Chondrocyte (in vitro differentiated cells): ENCODE measurements at regions not wholly inside any gene's neighbourhood (a gene's known extent, or its start where the extent isn't known, plus 50 kb on each side); places are given as distances from the start of the nearest gene placed in this dataset.

ENCODE experiments used
- DNase-seq: peaks from one replicate; pipeline ENCODE4 v3.0.0; 2021; ENCODE audit warnings: mixed read lengths, low spot score
- H3K27ac Mint-ChIP-seq: one replicate; pipeline ENCODE4 v1.8.0; 2021; ENCODE audit warnings: mild to moderate bottlenecking, moderate library complexity, mixed read lengths; ENCODE audit not compliant: unreplicated experiment
- H3K27me3 Mint-ChIP-seq: 2 replicates; pipeline ENCODE4 v1.8.0; 2021; ENCODE audit warnings: low read depth, mixed read lengths
- H3K36me3 Mint-ChIP-seq: 2 replicates; pipeline ENCODE4 v1.8.0; 2021; ENCODE audit warnings: low read depth, mixed read lengths
- H3K4me1 Mint-ChIP-seq: 2 replicates; pipeline ENCODE4 v1.8.0; 2021; ENCODE audit warnings: low read depth, mild to moderate bottlenecking, mixed read lengths
- H3K4me3 Mint-ChIP-seq: one replicate; pipeline ENCODE4 v1.8.0; 2021; ENCODE audit warnings: mild to moderate bottlenecking, moderate library complexity, mixed read lengths; ENCODE audit not compliant: unreplicated experiment
- H3K9me3 Mint-ChIP-seq: 2 replicates; pipeline ENCODE4 v1.8.0; 2021; ENCODE audit warnings: low read depth, mixed read lengths
- TF ChIP-seq, protein P1 (sequence below): fragments of 200-600 bp; sonication (generic); IDR thresholded peaks from 2 replicates; pipeline ENCODE4 v1.5.0; 2021; ENCODE audit warnings: antibody characterized with exemption, mild to moderate bottlenecking, moderate library complexity

DNA sequence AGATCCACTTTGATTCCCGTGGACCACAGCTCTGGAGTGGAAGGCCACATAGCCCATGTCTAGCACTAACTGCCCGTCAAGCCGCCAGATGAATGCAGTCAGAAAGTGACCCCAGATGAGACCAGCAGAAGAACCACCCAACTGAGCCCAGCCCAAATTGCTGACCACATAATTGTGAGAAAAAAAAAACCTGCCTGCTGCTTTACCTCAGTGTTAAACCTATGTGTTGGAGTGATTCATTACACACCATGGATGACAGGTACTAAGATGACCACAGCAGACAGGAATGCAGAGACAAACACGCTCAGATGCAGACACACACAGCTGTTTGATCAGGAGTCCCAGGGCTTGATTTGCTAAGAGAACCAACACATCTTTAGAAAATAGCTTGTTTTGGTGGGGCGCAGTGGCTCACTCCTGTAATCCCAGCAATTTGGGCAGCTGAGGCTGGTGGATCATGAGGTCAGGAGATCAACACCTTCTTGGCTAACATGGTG is 168.1 kb upstream of the PPP2R2D start:
- peaks cover 6% of the 10 kb centered on the region for H3K9me3 Mint-ChIP-seq
- no peaks in the 10 kb centered on the region for H3K27me3 Mint-ChIP-seq
- no peaks in the 10 kb centered on the region for H3K36me3 Mint-ChIP-seq
- no peak overlapping the region for H3K4me3 Mint-ChIP-seq
- TF ChIP-seq, protein P1, sequence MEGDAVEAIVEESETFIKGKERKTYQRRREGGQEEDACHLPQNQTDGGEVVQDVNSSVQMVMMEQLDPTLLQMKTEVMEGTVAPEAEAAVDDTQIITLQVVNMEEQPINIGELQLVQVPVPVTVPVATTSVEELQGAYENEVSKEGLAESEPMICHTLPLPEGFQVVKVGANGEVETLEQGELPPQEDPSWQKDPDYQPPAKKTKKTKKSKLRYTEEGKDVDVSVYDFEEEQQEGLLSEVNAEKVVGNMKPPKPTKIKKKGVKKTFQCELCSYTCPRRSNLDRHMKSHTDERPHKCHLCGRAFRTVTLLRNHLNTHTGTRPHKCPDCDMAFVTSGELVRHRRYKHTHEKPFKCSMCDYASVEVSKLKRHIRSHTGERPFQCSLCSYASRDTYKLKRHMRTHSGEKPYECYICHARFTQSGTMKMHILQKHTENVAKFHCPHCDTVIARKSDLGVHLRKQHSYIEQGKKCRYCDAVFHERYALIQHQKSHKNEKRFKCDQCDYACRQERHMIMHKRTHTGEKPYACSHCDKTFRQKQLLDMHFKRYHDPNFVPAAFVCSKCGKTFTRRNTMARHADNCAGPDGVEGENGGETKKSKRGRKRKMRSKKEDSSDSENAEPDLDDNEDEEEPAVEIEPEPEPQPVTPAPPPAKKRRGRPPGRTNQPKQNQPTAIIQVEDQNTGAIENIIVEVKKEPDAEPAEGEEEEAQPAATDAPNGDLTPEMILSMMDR = no peak
- no peak for DNase-seq
- H3K4me1 Mint-ChIP-seq = peaks cover 9% of the 10 kb centered on the region
- no peak overlapping the region for H3K27ac Mint-ChIP-seq

DNA sequence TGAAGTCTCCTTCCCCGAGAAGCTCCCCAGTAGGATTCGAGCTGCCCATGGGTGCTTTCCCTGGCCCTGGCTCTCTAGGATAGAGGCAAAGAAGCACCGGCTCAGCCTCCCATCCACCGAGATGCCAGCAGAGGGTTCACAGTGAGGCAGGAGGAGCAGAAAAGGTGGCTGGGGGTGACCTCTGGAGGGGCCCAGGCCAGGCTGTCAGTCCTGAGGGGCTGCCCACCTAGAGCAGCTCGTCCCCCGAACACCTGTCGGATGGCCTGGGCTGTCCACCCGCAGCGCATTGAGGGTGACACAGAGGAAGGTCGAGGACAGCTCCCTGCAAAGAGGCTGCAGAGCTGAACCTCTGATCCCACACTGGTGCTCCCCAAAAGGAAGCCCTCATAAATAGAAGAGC is 167.2 kb upstream of the PPP2R2D start:
- TF ChIP-seq, protein P1 = no peak
- Mint-ChIP-seq H3K4me1 (peaks cover 9% of the 10 kb centered on the region), H3K36me3 (no peaks in the 10 kb centered on the region), H3K4me3 (no peak overlapping the region), H3K9me3 (peaks cover 6% of the 10 kb centered on the region), H3K27ac (no peak overlapping the region), H3K27me3 (no peaks in the 10 kb centered on the region)
- DNase-seq = peak; percentile 82

DNA sequence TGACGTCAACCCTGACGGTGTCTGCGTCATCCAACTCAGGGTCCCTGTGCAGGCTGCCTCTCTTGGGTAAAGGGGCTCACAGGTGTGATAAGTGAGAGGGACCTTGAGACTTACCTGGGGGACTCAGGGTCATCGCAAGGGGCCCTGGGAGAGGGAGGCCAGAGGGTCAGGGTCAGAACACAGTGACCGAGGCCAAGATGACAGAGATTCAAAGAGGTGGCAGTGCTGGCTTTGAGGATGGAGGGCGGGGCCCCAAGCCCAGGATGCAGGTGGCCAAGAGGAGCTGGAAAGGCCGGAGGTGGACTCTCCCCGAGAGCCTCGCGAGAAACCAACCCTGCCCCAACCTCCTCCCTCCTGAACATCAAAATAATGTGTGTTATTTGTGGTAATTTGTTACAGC is 165.2 kb upstream of the PPP2R2D start:
- TF ChIP-seq, protein P1 = no peak
- Mint-ChIP-seq H3K27ac (no peak overlapping the region), H3K4me3 (no peak overlapping the region), H3K36me3 (peaks cover 6% of the 10 kb centered on the region), H3K4me1 (no peaks in the 10 kb centered on the region), H3K27me3 (no peaks in the 10 kb centered on the region), H3K9me3 (peaks cover 19% of the 10 kb centered on the region)
- DNase-seq = peak; percentile 48

DNA sequence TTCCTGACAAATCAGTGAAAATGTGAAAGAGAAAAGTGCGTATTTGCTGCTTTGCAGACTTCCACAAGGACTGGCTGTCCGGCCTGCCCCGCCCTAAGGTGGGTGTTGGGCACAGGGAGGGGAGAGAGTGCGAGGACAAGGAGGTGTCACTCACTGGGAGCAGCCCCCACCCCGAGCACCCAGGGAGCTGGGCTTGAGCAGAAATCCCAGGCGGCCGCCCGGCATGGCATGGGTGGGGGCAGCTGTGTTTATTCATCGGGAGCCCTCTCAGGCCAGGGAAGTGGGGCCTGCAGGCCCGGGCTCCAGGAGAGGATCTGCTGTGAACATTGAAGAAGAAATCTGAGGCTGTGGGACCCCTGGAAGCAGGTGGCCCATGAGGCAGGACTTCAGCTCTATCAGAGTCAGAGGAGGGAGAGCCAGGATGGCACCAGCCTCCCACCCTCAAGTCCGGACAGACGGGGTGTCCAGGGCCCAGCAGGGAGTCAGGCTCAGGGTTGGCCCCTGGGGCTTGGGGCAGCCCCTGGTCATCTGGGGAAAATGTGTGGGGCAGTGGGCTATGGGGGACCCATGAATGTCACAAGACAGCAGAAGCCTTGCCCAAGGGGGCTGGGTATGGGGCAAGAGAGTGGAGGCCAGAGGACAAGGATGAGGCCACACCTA is 164.4 kb upstream of the PPP2R2D start:
- peak; percentile 87 for DNase-seq
- no peak overlapping the region for H3K4me3 Mint-ChIP-seq
- no peaks in the 10 kb centered on the region for H3K27me3 Mint-ChIP-seq
- no peak overlapping the region for H3K27ac Mint-ChIP-seq
- H3K4me1 Mint-ChIP-seq = no peaks in the 10 kb centered on the region
- TF ChIP-seq, protein P1 = no peak
- peaks cover 6% of the 10 kb centered on the region for H3K36me3 Mint-ChIP-seq
- peaks cover 20% of the 10 kb centered on the region for H3K9me3 Mint-ChIP-seq

DNA sequence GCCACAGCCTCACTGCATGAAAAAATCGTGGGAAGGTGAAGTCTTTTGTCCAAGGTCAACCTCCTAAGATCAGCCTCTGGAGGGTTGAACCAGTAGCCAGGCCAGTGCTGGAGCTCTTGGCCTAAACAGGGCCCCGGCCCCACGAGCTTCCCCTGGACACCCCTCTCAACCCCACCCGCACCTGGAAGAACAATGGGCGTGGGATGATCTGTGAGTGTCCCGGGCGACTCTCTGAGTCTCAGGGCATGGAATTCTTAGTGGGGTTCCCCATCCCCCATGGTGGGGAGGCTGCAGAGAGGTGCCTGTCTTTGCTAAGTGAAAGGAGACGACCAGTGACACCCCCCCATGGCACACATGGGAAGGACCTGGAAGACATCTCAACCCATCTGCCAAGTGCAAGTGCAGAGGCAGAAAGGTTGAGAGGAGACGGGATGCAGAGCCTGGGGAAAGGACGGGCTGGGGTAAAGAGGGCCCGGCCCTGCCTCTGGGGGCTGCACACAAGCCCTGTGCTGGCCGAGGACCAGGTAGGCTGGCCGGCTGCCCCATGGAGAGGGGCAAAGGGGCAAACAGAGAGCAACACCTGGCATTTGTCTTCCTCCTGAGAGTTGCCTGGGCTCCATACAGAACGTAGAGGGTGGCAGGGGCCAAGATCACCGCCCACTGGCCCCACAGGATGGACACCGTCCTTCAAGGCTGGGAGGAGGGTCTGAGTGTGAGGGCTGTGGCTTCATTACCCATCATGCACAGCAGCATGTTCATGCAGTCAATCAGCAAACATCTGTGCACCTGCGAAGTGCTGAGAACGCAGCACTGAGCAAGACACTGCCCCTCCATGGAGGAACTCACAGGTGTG is 163.0 kb upstream of the PPP2R2D start:
- H3K27me3 Mint-ChIP-seq = no peaks in the 10 kb centered on the region
- peaks cover 6% of the 10 kb centered on the region for H3K36me3 Mint-ChIP-seq
- H3K4me3 Mint-ChIP-seq = no peak overlapping the region
- TF ChIP-seq, protein P1 = no peak
- peaks cover 17% of the 10 kb centered on the region for H3K9me3 Mint-ChIP-seq
- peak; percentile 70 for DNase-seq
- H3K27ac Mint-ChIP-seq = no peak overlapping the region
- no peaks in the 10 kb centered on the region for H3K4me1 Mint-ChIP-seq
